ENCODE measurements at regions not wholly inside any gene's neighbourhood (a gene's known extent, or its start where the extent isn't known, plus 50 kb on each side); places are given as distances from the start of the nearest gene placed in this dataset.

DNA sequence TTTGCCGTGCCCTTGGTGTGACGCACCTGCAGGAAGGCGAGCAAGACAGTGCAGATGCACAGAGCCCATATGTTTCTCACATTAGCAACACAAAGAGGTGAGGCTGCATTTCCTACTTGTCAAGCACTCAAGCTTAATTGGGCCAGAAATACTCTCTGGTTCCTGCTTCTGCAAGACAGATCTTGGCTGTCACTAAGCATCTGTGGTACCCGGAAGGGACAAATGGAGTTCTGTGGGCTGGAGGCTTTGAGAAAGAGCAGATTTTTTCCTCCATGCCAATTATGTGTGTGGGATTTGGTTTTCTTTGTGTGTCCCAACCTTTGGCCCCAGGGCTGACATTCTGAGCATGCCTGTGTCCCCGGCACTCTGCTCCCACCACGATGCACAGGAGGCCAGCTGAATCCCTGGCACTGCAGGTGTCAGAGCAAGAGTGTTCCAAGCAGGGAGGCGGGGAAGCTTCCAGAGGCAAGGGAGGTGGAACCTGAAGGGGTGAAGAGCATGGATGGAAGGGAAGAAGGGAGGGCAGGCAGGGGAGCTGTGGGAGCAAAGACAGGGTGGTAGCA, 52.0 kb upstream of the STUM start:
- no peaks in the 10 kb centered on the region for H3K27me3 ChIP-seq
- H3K4me3 ChIP-seq: no peak overlapping the region
- TF ChIP-seq, protein P1, sequence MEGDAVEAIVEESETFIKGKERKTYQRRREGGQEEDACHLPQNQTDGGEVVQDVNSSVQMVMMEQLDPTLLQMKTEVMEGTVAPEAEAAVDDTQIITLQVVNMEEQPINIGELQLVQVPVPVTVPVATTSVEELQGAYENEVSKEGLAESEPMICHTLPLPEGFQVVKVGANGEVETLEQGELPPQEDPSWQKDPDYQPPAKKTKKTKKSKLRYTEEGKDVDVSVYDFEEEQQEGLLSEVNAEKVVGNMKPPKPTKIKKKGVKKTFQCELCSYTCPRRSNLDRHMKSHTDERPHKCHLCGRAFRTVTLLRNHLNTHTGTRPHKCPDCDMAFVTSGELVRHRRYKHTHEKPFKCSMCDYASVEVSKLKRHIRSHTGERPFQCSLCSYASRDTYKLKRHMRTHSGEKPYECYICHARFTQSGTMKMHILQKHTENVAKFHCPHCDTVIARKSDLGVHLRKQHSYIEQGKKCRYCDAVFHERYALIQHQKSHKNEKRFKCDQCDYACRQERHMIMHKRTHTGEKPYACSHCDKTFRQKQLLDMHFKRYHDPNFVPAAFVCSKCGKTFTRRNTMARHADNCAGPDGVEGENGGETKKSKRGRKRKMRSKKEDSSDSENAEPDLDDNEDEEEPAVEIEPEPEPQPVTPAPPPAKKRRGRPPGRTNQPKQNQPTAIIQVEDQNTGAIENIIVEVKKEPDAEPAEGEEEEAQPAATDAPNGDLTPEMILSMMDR (IDR thresholded peaks at IDR 0.05; ENCODE audit: low read depth, low read length): no peak
- no peaks in the 10 kb centered on the region for H3K9me3 ChIP-seq (ENCODE audit: low read depth)
- H3K27ac ChIP-seq: no peak overlapping the region
- no peaks in the 10 kb centered on the region for H3K36me3 ChIP-seq
- H3K4me1 ChIP-seq (ENCODE audit: low read depth): no peaks in the 10 kb centered on the region
- no peak for DNase-seq (ENCODE audit: low read depth in 1 of 2, low spot score in 1 of 2)

GRCh38 chr1:226497276-226497833, 51.2 kb upstream of the STUM start:
- Histone ChIP-seq H3K36me3 (no peaks in the 10 kb centered on the region), H3K9me3 (ENCODE audit: low read depth) (no peaks in the 10 kb centered on the region), H3K27ac (no peak overlapping the region), H3K4me1 (ENCODE audit: low read depth) (no peaks in the 10 kb centered on the region), H3K27me3 (no peaks in the 10 kb centered on the region), H3K4me3 (no peak overlapping the region)
- no peak for DNase-seq (ENCODE audit: low read depth in 1 of 2, low spot score in 1 of 2)
- TF ChIP-seq, protein P1 (IDR thresholded peaks at IDR 0.05; ENCODE audit: low read depth, low read length): no peak

DNA sequence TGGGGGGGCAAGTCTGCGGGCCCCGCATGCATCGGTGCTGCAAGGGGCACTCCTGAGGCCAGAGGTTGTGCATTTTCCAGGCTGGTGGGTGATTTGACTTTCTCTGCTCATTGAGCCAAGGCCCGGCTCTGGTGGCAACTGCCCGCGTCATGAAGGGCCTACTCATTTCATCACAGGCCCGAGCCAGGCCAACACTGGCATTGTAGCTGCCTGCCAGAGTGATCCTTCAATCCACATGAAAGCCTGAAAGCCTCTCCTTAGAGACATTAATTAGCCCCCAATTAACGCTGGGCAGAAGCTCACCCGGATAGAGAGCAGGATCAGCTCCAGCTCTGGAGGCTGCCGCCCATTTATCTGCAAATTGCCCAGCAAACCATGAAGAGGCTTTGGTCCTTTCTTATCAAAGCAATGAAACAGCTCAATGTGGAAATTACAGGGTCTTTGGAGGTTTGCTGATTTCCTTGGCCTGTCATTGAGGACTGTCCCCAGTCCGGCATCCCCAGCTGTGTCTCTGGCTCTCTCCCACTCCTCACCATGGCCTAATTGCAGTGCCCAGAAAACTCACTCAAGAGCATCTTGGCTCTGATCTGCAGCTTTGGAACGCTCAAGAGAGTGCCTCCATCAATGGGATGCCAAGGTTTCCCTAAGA, 50.4 kb upstream of the STUM start:
- no peak for DNase-seq (ENCODE audit: low read depth in 1 of 2, low spot score in 1 of 2)
- H3K27ac ChIP-seq: no peak overlapping the region
- H3K4me3 ChIP-seq: no peak overlapping the region
- no peaks in the 10 kb centered on the region for H3K27me3 ChIP-seq
- H3K4me1 ChIP-seq (ENCODE audit: low read depth): no peaks in the 10 kb centered on the region
- no peaks in the 10 kb centered on the region for H3K9me3 ChIP-seq (ENCODE audit: low read depth)
- no peaks in the 10 kb centered on the region for H3K36me3 ChIP-seq
- TF ChIP-seq, protein P1 (IDR thresholded peaks at IDR 0.05; ENCODE audit: low read depth, low read length): no peak

GRCh38 chr1:226498640-226499008, 49.9 kb upstream of the STUM start:
- no peak for DNase-seq (ENCODE audit: low read depth in 1 of 2, low spot score in 1 of 2)
- H3K4me1 ChIP-seq (ENCODE audit: low read depth): no peaks in the 10 kb centered on the region
- TF ChIP-seq, protein P1 (IDR thresholded peaks at IDR 0.05; ENCODE audit: low read depth, low read length): no peak
- H3K27ac ChIP-seq: no peak overlapping the region
- no peaks in the 10 kb centered on the region for H3K9me3 ChIP-seq (ENCODE audit: low read depth)
- no peaks in the 10 kb centered on the region for H3K36me3 ChIP-seq
- no peak overlapping the region for H3K4me3 ChIP-seq
- H3K27me3 ChIP-seq: no peaks in the 10 kb centered on the region

Measured in cardiac muscle cell (in vitro differentiated cells and primary cell).